HG03108 (cell line): ENCODE measurements at regions not wholly inside any gene's neighbourhood (a gene's known extent, or its start where the extent isn't known, plus 50 kb on each side); places are given as distances from the start of the nearest gene placed in this dataset.
"Not testable (repeated sequence)": the region's sequence is repeated elsewhere in the genome, so short reads cannot be mapped to it uniquely, and the experiment has no call there.

Experiments used
- ATAC-seq: cut with Tn5 transposase; IDR thresholded peaks from one replicate; pipeline ENCODE4 v1.9.1; 2021; ENCODE audit warnings: moderate library complexity; ENCODE audit not compliant: unreplicated experiment

DNA sequence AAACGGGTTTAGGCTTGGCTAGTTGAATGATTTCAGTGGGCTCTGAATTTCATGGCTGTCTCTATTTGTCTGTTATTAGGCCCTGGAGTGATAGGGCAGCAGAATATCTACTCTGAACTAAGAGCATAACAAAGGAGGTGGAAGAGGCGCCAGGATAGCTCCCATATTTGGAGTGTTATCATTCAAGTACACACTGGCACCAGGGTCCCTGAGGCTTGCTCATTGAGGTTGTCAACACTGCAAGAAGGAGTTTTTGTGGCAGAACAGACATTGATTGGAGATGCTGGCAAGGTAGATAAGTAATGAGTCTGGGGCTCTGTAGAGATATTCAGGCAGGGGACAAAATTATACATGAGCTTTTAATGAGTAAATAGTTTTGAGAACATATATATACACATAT lies 1748.4 kb downstream of the MRPL39 start:
- ATAC-seq = no peak

DNA sequence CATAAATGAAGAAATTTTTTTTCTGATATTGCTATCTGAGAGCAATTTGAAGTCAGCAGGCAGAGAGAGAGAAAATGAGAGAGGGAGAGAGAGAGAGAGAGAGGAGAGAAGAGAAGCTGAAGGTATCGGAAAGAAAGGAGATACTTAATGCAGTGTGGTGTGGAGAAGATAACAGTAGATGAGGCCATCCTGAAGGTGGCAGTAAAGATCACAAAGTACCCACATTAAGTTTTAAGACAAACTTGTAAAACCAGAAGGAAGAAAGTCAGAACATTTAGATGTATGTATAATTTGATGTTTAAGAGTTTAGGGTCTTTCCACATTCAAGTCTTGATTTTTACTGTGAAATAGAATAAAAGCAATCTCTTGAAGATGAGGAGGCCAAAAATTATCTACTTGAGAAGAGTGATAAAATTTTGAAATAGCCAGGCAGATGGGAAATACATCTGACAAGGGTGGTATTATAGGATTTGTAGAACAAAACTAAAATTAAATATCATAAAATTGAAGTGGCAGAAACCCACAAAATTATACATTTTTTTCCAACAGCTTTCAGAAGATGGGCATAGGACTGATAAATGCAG lies 1753.4 kb downstream of the MRPL39 start:
- no peak for ATAC-seq

DNA sequence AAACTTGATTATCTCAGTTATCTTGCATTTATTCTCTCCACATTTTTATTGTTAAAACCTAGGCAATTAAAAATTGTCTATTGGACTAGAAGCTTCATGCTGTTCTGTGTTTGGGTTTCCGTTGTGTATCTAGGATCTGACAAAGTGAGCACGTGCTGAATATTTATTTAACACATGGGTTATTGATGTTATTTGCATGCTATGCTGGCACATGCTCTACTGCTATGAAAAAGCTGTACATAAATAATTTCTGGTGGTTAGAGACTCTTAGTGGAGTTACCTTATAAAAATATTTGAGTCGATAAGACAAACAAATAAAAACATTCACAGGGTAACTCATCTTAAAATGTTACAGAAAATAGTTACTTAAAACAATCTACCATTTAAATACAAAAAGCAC lies 1769.7 kb downstream of the MRPL39 start:
- no peak for ATAC-seq

DNA sequence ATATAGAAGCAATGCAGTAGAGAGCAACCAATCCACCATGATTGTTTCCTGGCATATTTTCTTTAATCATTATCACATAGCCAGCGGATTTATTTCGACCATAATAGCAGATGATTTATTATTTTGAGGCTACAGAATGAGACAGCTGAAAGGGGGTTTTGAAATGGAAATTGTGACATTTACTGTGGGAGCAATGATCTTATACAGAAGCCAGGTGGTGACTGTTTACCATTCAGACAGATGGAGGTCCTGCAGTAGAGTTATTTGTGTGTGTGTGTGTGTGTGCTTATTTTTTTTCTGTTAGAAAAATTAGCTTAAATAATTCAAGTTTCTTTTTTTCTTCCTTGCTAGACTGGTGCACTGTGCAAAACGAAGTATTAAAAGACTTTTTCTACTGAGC lies 1784.5 kb downstream of the MRPL39 start:
- no peak for ATAC-seq

DNA sequence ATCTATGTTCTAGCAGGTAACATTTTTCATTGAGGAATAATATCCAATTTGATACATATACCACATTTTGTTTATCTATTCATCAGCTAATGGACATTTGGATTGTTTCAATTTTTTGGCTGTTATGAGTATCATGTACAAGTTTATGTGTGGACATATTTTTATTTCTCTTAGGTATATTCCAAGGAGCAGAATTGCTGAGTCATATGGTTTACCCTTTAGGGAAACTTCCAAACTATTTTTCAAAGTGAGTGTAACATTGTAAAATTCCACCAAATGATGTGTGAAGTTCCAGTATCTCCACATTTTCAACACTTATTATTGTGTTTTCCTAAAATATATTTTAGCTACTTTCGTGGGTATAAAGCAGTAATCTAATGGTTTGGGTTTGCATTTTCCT lies 1789.9 kb downstream of the MRPL39 start:
- no peak for ATAC-seq

DNA sequence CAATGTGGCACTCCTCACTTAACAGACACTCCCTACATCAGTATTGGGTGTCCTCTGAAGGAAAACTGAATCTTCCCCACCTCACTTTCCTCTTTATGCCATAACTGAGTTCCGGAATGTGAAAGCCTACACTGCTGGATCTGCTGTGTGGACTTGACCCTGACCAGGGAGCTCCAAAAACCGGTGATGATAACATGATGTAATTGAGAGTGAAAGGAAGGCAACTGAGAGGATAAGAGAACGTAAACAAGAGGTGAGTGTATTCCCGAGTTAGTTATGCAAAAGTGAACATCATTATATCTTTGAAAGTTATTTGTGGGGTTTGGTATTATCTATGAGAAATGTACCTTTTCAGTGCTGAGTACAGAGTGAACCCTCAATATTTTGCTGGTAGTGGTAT lies 1794.8 kb downstream of the MRPL39 start:
- ATAC-seq = no peak

DNA sequence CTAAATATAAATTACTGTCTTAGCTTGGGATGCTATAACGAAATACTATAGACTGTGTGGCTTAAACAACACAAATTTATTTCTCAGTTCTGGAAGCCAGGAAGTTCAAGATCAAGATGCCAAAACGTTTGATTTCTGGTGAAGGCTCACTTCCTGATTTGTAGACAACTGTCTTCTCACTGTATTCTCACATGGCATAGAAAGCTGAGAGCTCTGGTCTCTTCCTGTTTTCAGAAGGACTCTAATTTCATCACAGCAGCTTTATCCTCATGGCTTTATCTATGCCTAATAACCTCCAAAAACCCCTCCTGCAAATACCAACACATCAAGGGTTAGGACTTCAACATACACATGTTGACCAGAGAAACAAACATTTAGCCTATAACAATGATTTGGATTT lies 1795.5 kb downstream of the MRPL39 start:
- ATAC-seq = no peak

DNA sequence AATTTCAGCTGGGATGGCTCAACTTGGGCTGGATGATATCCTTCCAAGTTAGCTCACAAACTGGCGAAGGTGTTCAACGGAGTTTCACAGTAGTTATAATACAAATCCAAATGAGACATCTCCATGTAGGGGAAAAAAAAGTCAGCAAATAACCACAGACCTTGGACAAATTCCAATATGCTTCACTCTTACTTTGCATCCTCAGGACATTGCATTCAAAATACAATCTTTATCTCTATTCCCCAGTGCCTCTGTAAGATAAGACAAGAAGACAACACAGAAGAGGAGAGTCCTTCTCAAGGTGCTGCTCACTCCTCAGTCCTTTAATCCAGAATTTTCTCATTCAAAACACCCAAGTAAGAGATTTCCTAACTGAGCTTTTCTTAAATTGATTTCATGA lies 1797.7 kb downstream of the MRPL39 start:
- ATAC-seq = no peak

DNA sequence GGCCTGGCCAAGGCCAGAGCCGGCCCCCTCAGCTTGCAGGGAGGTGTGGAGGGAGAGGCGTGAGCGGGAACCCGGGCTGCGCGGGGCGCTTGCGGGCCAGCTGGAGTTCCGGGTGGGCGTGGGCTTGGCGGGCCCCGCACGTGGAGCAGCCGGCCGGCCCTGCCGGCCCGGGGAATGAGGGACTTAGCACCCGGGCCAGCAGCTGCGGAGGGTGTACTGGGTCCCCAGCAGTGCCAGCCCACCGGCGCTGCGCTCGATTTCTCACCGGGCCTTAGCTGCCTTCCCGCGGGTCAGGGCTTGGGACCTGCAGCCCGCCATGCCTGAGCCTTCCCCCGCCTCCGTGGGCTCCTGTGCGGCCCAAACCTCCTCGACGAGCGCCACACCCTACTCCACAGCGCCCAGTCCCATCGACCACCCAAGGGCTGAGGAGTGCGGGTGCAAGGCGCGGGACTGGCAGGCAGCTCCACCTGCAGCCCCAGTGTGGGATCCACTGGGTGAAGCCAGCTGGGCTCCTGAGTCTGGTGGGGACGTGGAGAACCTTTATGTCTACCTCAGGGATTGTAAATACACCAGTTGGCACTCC lies 1800.2 kb downstream of the MRPL39 start:
- ATAC-seq = not testable (repeated sequence)

DNA sequence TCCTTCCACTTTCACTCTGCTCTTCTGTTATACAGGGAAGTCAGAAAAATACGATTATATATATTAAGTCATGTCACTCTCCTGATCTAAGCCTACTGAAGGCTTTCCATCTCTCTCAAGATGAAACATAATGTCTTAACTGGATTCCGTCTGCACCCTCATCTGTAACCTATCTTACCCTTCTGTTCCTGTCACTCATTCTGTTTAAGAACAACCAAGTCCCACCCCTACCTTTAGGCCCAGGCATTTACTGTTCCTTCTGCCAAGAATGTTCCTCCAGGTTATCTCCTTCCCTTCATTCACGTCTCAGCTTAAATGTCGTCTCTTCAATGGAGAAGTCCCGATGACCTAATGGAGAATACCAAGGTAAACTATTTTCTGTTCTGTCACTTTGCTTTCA lies 1802.4 kb downstream of the MRPL39 start:
- no peak for ATAC-seq

DNA sequence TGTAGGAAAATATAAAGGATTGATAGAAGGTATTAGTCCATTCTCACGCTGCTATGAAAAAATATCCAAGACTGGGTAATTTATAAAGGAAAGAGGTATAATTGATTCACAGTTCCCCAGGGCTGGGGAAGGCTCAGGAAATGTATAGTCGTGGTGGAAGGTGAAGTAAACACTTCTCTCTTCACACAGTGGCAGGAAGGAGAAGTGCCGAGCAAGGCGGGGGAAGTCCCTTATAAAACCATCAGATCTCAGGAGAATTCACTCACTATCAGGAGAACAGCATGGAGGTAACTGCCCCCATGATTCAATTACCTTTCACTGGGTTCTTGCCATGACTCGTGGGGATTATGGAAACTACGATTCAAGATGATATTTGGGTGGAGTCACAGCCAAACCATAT lies 1806.0 kb downstream of the MRPL39 start:
- no peak for ATAC-seq

DNA sequence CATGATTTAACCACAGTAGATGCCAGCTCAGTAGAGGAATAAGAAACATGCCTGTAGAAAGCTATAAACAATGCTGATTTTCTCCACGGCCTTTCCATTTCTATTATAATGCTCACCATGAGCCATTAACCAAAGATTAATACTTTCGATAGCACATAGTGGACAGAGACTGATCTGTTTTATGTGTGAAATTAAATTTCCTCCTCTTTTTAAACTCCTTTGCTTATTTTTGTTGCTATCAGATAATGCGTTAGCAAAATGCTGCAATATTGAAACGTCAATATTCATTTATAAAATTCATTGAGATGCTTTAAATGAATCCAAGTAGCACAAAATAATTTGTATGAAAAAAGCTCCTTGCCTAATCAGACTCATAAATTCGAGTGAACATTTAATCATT lies 1807.9 kb downstream of the MRPL39 start:
- no peak for ATAC-seq

DNA sequence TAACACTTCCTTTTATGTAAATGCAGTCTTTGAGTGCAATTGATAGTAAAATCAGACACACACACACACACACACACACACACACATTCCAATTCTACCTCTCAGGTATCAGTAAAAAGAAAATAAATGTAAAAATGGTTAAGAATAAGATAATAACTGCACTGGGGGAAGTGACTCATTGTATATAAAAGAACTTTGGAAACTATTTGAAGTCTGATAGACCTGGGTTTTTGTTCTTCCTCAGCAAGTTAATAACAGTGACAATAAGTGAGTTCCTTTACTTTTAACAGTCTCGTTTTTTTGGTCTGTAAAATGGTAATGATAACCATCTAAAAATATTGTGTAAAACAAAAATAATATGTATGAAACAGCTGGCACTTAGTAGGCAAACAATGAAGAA lies 1815.0 kb downstream of the MRPL39 start:
- no peak for ATAC-seq

DNA sequence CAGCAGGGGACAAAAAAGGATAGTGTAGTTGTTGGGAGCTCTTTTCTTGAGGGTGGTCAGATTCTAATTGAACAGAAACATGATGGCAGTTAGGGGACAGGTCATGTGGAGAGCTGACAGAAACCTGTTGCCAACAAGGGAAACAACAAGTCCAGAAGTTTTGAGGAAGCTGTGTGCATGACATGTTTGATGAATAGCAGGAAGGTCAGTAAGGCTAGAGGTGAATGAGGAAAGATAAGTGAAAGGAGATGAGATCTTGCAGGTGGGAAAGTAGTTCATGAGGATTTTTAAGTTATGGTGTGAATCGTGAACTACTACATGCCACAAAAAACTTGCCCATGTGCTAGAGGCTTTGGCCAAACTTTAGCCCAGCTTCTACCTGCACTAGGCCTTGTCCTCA lies 1817.4 kb downstream of the MRPL39 start:
- no peak for ATAC-seq

DNA sequence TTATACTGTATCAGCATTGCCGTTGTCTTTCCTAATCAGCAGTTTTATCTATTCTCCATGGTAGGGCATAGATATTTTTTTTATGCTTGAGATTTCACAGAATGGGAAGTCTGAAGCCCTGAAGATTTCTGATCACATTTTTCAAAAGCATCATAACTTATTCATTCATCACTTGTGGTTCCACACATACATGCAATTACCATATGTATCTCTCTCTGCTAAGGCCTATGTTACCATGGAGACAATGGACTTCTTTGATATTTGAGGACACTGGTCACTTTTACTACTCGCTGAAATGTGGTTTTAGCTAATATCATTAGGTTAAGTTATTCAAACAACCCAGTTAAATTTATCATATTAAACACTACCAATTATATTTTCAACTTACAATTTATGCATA lies 1827.0 kb downstream of the MRPL39 start:
- ATAC-seq = no peak

DNA sequence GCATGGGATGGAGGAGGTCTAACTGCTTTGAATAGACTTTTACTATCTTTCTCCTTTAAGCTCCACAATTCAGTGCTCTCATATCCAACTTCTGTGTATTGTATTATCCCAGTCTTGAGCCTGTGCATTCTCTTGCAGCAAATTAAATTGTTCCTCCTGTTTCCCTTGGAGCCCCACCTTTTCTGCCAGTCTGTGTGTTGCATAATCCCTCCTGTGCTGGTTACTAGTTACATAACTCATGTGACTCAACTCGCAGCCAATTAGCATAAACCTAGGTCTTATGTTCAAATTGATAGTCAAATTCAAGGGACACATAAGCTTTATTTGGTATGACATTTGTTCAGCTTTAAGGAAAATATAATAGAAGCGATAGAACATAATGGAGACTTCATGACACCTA lies 1863.5 kb downstream of the MRPL39 start:
- ATAC-seq = no peak

DNA sequence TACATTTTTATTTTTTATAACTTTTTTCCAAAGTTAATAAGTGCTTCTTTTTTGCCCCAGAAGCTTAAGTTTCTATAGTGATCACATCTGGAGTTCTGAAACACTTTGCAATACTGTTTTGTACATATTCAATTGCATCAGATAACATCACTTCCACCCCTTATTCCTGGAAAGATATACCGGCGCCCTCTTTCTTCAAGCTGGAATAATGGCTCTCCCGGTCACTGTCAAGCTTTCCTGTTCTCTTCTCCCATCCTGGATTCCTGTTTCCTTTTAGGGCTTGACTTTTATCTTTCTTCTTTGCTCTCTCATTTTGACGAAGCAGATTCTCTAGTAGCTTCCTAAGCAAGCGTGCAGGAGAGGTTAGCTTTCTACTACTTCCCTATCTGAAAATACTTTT lies 1866.8 kb downstream of the MRPL39 start:
- ATAC-seq = no peak

DNA sequence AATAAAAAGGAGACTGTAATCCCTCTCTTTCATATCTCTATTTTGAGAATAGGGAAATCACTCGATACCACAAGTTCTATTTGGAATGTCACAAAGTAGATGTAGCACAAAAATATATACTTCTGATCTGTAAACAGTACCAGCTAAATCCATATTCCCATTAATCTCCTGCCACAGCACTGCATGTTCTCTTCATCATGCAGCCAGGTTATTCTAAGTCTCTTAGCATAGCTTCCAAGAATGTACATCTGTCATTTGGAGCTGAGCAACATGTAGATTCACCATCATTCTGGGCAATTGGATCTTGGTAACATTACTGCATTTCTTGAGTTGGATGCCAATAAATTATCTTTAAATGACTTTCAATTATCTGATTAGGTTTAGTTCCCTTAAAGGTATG lies 1874.5 kb downstream of the MRPL39 start:
- no peak for ATAC-seq

DNA sequence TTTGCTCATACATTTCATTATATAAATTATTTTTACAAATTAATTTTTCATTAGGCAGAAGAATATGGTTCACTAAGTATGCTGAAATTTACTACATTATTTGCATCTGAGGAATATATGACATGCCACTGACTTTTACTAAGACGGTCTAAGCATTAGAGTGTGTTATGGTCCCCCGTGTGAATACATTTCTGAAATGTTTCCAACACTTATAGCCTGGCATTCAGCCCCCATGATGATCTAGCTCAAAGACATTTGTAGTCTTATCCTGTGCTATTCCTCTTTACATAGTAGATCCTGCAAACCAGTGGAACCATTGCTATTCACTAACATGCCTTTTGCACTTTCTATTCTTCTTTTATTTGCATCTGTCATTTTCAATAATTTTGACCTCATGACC lies 1878.0 kb downstream of the MRPL39 start:
- ATAC-seq = no peak

DNA sequence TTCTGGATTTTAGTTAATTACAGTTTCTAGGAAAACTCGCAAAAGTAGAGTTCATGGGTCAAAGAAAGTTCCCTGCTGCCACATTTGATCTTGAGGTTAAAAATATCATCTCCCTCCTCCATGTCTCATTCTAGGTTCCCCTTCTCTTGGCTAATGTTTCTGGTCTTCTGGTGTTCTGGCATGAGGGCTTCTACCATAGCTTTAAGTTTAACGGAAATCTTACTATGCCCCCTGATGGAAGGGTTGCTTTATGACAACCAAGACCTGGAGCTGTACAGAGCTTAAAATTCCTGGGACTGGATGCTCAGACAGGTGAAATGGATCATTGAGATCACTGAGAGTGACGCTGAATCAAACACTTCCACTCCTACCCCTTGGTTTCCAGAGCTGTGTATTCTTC lies 1881.7 kb downstream of the MRPL39 start:
- ATAC-seq = no peak

DNA sequence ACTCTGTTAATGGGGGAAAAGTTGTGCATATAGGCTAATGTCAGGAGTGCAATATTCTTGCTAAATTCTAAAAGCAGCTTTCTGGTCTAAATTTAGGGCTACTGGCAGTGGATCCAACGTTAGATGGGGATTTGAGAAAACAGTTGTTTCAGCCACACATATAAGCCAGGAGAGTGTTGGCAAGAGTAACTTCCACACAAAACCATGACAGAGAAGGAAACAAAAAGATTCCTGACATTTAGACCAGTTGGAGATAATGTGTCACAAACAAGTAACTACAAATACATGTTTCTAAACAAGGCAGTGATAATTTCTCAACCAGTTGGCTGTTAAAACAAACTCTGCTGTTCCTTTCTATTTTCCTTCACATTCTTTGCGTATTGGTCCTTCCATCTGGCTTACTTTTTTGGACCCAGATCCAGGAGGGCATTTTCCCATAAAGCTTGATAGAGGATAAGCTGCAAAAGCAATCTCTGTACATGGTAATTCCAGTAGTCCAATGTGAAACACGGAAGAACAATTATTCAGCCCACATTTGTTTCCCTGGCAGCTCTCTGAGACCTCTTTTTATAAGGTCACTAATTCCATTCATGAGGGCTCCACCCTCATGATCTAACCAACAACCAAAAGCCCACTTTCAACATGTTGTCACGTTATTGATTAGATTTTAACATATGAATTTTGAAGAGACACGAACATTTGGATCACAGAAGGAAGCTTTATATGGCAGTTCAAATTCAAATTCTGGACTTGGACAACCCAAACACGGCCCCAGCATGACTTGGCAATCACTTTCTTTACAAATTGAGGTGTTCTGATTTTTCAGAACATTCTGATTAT lies 1888.6 kb downstream of the MRPL39 start:
- no peak for ATAC-seq

DNA sequence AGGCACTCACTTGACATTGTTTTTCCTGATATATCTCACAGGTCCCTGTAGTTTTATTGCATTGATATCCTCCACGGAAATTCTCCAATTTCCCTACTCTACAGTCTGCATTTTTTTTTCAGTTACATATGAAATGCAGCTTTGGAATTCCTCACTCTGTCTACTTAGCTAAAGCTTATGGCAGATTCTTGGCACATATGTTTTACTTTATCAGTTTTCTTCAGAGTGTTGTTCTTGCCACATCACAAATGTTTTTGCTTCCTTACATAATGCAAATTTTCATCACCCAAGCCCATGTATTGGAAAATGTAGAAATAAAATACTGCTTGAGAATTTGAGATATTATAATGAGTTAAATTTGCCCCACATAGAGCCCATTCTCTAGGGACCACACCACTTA lies 1895.1 kb downstream of the MRPL39 start:
- no peak for ATAC-seq
